GM23338 (cell line): ENCODE measurements at regions not wholly inside any gene's neighbourhood (a gene's known extent, or its start where the extent isn't known, plus 50 kb on each side); places are given as distances from the start of the nearest gene placed in this dataset.

ENCODE experiments used
- ATAC-seq: fragments of 200-7000 bp; cut with Tn5 transposase; 3 replicates; pipeline ENCODE4 v1.9.1; 2020
- DNase-seq: peaks from one replicate; pipeline ENCODE4 v3.0.0-alpha.2; 2015; ENCODE audit warnings: low spot score
- H2AFZ ChIP-seq: fragments of 200-600 bp; sonication (generic); 2 replicates; pipeline ENCODE4 v1.8.0; 2016; ENCODE audit warnings: antibody characterized with exemption, mild to moderate bottlenecking, moderate library complexity
- H3F3A ChIP-seq: fragments of 200-600 bp; sonication (generic); replicated peaks from 2 replicates; pipeline ENCODE4 v1.8.0; 2017; ENCODE audit warnings: antibody characterized with exemption, mixed run types, low read depth
- H3K27ac ChIP-seq: fragments of 200-600 bp; sonication (generic); 2 replicates; pipeline ENCODE4 v1.6.1; 2016; ENCODE audit warnings: low read depth
- H3K27me3 ChIP-seq: fragments of 200-600 bp; sonication (generic); 2 replicates; pipeline ENCODE4 v1.8.0; 2016; ENCODE audit warnings: mild to moderate bottlenecking, mixed run types, moderate library complexity; ENCODE audit not compliant: insufficient read depth
- H3K36me3 ChIP-seq: fragments of 200-600 bp; sonication (generic); 2 replicates; pipeline ENCODE4 v1.8.0; 2016; ENCODE audit warnings: mild to moderate bottlenecking; ENCODE audit not compliant: insufficient read depth
- H3K4me1 ChIP-seq: fragments of 200-600 bp; sonication (generic); 2 replicates; pipeline ENCODE4 v1.8.0; 2016; ENCODE audit warnings: mild to moderate bottlenecking, moderate library complexity; ENCODE audit not compliant: insufficient read depth
- H3K4me2 ChIP-seq: fragments of 200-600 bp; sonication (generic); 2 replicates; pipeline ENCODE4 v1.7.1; 2017; ENCODE audit warnings: mixed run types
- H3K4me3 ChIP-seq: fragments of 200-600 bp; sonication (generic); 2 replicates; pipeline ENCODE4 v1.6.1; 2016; ENCODE audit warnings: mixed run types
- H3K79me2 ChIP-seq: fragments of 200-600 bp; sonication (generic); replicated peaks from 2 replicates; pipeline ENCODE4 v1.8.0; 2017; ENCODE audit warnings: mild to moderate bottlenecking; ENCODE audit not compliant: insufficient read depth
- H3K9me2 ChIP-seq: fragments of 200-600 bp; sonication (generic); 2 replicates; pipeline ENCODE4 v1.8.0; 2017; ENCODE audit not compliant: insufficient read depth
- H4K20me1 ChIP-seq: fragments of 200-600 bp; sonication (generic); replicated peaks from 2 replicates; pipeline ENCODE4 v1.8.0; 2017; ENCODE audit warnings: mild to moderate bottlenecking; ENCODE audit not compliant: insufficient read depth
- H3K27ac Mint-ChIP-seq: 2 replicates; pipeline ENCODE4 v1.8.0; 2020; ENCODE audit warnings: inconsistent platforms, mild to moderate bottlenecking, moderate library complexity, mixed read lengths
- H3K27me3 Mint-ChIP-seq: 3 replicates; pipeline ENCODE4 v1.8.0; 2022; ENCODE audit warnings: low read depth, mild to moderate bottlenecking, moderate library complexity, mixed read lengths, inconsistent platforms; ENCODE audit not compliant: insufficient read depth, poor library complexity
- H3K36me3 Mint-ChIP-seq: 3 replicates; pipeline ENCODE4 v1.8.0; 2021; ENCODE audit warnings: low read depth, mild to moderate bottlenecking, inconsistent platforms, moderate library complexity, mixed read lengths
- H3K4me1 Mint-ChIP-seq: 3 replicates; pipeline ENCODE4 v1.8.0; 2020; ENCODE audit warnings: mild to moderate bottlenecking, inconsistent platforms, mixed read lengths
- H3K4me3 Mint-ChIP-seq: 3 replicates; pipeline ENCODE4 v1.8.0; 2021; ENCODE audit warnings: moderate library complexity, mild to moderate bottlenecking, inconsistent platforms, mixed read lengths
- H3K9me3 Mint-ChIP-seq: 3 replicates; pipeline ENCODE4 v1.8.0; 2020; ENCODE audit warnings: moderate library complexity, mild to moderate bottlenecking, inconsistent platforms, mixed read lengths
- CREB1 ChIP-seq: fragments of 250-450 bp; sonication (Bioruptor Pico); IDR thresholded peaks from 2 replicates; pipeline ENCODE4 v1.5.0; 2020; ENCODE audit warnings: low read depth, mild to moderate bottlenecking, moderate library complexity
- ETS1 ChIP-seq: IDR thresholded peaks from 2 replicates; pipeline ENCODE4 v1.6.1; 2016; ENCODE audit warnings: antibody characterized with exemption
- EZH2 ChIP-seq: fragments of 200-600 bp; sonication (generic); IDR thresholded peaks from one replicate; pipeline ENCODE4 v1.8.0; 2017; ENCODE audit warnings: antibody characterized with exemption, mild to moderate bottlenecking, low read depth; ENCODE audit not compliant: unreplicated experiment
- EZH2phosphoT487 ChIP-seq: fragments of 200-600 bp; sonication (generic); IDR thresholded peaks from one replicate; pipeline ENCODE4 v1.8.1; 2018; ENCODE audit warnings: antibody characterized with exemption; ENCODE audit not compliant: unreplicated experiment
- JUNB ChIP-seq: IDR thresholded peaks from one replicate; pipeline ENCODE4 v1.6.1; 2016; ENCODE audit warnings: antibody characterized with exemption; ENCODE audit not compliant: unreplicated experiment
- NANOG ChIP-seq: IDR thresholded peaks from 2 replicates; pipeline ENCODE4 v1.6.1; 2016; ENCODE audit warnings: antibody characterized with exemption, borderline replicate concordance
- POLR2AphosphoS5 ChIP-seq: IDR thresholded peaks from 2 replicates; pipeline ENCODE4 v1.6.1; 2016; ENCODE audit warnings: antibody characterized with exemption, low read depth
- STAT1 ChIP-seq: IDR thresholded peaks from one replicate; pipeline ENCODE4 v1.6.1; 2016; ENCODE audit warnings: antibody characterized with exemption; ENCODE audit not compliant: unreplicated experiment
- ZNF114 ChIP-seq: fragments of 250-450 bp; sonication (Bioruptor Pico); IDR thresholded peaks from 2 replicates; pipeline ENCODE4 v1.5.0; 2020; ENCODE audit warnings: mild to moderate bottlenecking, moderate library complexity
- ZNF331 ChIP-seq: fragments of 250-450 bp; sonication (Bioruptor Pico); IDR thresholded peaks from 2 replicates; pipeline ENCODE4 v1.5.0; 2020; ENCODE audit warnings: low read depth, mild to moderate bottlenecking, moderate library complexity
- TF ChIP-seq, protein P1 (sequence below): fragments of 250-450 bp; sonication (Bioruptor Pico); IDR thresholded peaks from 2 replicates; pipeline ENCODE4 v1.5.0; 2020; ENCODE audit warnings: mild to moderate bottlenecking, moderate library complexity
- TF ChIP-seq, protein P2 (sequence below): IDR thresholded peaks from one replicate; pipeline ENCODE4 v1.6.1; 2018; ENCODE audit warnings: antibody characterized with exemption; ENCODE audit not compliant: unreplicated experiment
- TF ChIP-seq, protein P3 (sequence below), 2 experiments: fragments of 200-600 bp in 1 of 2; sonication (generic) in 1 of 2; conservative IDR thresholded peaks; 2 replicates each; pipeline versions ENCODE4 v1.5.1 to v1.6.1; 2016 to 2017; ENCODE audit warnings: antibody characterized with exemption in 2 of 2, low read depth in 2 of 2, mild to moderate bottlenecking in 2 of 2, moderate library complexity in 1 of 2

DNA sequence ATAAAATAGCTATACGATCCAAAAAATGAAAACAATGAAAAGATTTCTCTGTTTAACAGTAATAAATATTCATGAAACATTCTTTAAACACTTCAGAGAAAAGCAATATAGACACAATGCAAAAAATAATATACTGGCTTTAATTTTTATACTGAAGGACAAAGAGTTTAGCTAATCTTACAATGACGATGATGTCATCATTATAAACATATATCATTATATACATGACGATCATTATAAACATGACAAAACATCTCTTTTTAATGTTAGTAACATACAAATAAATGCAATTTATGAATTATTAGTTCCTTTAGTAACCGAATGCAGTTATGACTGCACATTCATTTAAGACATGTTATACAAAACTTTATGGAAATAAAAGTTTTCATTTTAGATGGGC lies 1434.6 kb downstream of the PCDH18 start:
- no peaks in the 10 kb centered on the region for H3K4me1 ChIP-seq
- H3K4me3 ChIP-seq: no peak overlapping the region
- H3K27me3 Mint-ChIP-seq: no peaks in the 10 kb centered on the region
- H2AFZ ChIP-seq: no peak overlapping the region
- ATAC-seq (no peak), DNase-seq (no peak)
- H3K27ac Mint-ChIP-seq: no peak overlapping the region
- no peak overlapping the region for H3K27ac ChIP-seq
- no peaks in the 10 kb centered on the region for H3K9me3 Mint-ChIP-seq
- H3K27me3 ChIP-seq: no peaks in the 10 kb centered on the region
- no peak overlapping the region for H3K4me3 Mint-ChIP-seq
- no peak overlapping the region for H3K4me2 ChIP-seq
- H3K4me1 Mint-ChIP-seq: peaks cover 3% of the 10 kb centered on the region; the same call in 2 of the 3 replicates
- no peaks in the 10 kb centered on the region for H3K36me3 ChIP-seq
- peaks cover 4% of the 10 kb centered on the region; the same call in 2 of the 3 replicates for H3K36me3 Mint-ChIP-seq
- no peaks in the 10 kb centered on the region for H4K20me1 ChIP-seq
- H3K9me2 ChIP-seq: no peaks in the 10 kb centered on the region
- no peaks in the 10 kb centered on the region for H3K79me2 ChIP-seq
- no peak for TF ChIP-seq ETS1
- TF ChIP-seq ZNF114 (CRISPR knock-in tag): no peak
- no peak for TF ChIP-seq CREB1 (CRISPR knock-in tag)
- TF ChIP-seq NANOG: no peak
- TF ChIP-seq STAT1: no peak
- no peak for TF ChIP-seq POLR2AphosphoS5
- TF ChIP-seq, protein P1, sequence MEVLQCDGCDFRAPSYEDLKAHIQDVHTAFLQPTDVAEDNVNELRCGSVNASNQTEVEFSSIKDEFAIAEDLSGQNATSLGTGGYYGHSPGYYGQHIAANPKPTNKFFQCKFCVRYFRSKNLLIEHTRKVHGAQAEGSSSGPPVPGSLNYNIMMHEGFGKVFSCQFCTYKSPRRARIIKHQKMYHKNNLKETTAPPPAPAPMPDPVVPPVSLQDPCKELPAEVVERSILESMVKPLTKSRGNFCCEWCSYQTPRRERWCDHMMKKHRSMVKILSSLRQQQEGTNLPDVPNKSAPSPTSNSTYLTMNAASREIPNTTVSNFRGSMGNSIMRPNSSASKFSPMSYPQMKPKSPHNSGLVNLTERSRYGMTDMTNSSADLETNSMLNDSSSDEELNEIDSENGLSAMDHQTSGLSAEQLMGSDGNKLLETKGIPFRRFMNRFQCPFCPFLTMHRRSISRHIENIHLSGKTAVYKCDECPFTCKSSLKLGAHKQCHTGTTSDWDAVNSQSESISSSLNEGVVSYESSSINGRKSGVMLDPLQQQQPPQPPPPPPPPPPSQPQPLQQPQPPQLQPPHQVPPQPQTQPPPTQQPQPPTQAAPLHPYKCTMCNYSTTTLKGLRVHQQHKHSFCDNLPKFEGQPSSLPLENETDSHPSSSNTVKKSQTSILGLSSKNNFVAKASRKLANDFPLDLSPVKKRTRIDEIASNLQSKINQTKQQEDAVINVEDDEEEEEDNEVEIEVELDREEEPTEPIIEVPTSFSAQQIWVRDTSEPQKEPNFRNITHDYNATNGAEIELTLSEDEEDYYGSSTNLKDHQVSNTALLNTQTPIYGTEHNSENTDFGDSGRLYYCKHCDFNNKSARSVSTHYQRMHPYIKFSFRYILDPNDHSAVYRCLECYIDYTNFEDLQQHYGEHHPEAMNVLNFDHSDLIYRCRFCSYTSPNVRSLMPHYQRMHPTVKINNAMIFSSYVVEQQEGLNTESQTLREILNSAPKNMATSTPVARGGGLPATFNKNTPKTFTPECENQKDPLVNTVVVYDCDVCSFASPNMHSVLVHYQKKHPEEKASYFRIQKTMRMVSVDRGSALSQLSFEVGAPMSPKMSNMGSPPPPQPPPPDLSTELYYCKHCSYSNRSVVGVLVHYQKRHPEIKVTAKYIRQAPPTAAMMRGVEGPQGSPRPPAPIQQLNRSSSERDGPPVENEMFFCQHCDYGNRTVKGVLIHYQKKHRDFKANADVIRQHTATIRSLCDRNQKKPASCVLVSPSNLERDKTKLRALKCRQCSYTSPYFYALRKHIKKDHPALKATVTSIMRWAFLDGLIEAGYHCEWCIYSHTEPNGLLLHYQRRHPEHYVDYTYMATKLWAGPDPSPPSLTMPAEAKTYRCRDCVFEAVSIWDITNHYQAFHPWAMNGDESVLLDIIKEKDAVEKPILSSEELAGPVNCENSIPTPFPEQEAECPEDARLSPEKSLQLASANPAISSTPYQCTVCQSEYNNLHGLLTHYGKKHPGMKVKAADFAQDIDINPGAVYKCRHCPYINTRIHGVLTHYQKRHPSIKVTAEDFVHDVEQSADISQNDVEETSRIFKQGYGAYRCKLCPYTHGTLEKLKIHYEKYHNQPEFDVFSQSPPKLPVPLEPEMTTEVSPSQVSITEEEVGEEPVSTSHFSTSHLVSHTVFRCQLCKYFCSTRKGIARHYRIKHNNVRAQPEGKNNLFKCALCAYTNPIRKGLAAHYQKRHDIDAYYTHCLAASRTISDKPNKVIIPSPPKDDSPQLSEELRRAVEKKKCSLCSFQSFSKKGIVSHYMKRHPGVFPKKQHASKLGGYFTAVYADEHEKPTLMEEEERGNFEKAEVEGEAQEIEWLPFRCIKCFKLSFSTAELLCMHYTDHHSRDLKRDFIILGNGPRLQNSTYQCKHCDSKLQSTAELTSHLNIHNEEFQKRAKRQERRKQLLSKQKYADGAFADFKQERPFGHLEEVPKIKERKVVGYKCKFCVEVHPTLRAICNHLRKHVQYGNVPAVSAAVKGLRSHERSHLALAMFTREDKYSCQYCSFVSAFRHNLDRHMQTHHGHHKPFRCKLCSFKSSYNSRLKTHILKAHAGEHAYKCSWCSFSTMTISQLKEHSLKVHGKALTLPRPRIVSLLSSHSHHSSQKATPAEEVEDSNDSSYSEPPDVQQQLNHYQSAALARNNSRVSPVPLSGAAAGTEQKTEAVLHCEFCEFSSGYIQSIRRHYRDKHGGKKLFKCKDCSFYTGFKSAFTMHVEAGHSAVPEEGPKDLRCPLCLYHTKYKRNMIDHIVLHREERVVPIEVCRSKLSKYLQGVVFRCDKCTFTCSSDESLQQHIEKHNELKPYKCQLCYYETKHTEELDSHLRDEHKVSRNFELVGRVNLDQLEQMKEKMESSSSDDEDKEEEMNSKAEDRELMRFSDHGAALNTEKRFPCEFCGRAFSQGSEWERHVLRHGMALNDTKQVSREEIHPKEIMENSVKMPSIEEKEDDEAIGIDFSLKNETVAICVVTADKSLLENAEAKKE: no peak
- no peak for TF ChIP-seq JUNB
- TF ChIP-seq, protein P2, sequence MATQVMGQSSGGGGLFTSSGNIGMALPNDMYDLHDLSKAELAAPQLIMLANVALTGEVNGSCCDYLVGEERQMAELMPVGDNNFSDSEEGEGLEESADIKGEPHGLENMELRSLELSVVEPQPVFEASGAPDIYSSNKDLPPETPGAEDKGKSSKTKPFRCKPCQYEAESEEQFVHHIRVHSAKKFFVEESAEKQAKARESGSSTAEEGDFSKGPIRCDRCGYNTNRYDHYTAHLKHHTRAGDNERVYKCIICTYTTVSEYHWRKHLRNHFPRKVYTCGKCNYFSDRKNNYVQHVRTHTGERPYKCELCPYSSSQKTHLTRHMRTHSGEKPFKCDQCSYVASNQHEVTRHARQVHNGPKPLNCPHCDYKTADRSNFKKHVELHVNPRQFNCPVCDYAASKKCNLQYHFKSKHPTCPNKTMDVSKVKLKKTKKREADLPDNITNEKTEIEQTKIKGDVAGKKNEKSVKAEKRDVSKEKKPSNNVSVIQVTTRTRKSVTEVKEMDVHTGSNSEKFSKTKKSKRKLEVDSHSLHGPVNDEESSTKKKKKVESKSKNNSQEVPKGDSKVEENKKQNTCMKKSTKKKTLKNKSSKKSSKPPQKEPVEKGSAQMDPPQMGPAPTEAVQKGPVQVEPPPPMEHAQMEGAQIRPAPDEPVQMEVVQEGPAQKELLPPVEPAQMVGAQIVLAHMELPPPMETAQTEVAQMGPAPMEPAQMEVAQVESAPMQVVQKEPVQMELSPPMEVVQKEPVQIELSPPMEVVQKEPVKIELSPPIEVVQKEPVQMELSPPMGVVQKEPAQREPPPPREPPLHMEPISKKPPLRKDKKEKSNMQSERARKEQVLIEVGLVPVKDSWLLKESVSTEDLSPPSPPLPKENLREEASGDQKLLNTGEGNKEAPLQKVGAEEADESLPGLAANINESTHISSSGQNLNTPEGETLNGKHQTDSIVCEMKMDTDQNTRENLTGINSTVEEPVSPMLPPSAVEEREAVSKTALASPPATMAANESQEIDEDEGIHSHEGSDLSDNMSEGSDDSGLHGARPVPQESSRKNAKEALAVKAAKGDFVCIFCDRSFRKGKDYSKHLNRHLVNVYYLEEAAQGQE: no peak
- TF ChIP-seq, protein P3, sequence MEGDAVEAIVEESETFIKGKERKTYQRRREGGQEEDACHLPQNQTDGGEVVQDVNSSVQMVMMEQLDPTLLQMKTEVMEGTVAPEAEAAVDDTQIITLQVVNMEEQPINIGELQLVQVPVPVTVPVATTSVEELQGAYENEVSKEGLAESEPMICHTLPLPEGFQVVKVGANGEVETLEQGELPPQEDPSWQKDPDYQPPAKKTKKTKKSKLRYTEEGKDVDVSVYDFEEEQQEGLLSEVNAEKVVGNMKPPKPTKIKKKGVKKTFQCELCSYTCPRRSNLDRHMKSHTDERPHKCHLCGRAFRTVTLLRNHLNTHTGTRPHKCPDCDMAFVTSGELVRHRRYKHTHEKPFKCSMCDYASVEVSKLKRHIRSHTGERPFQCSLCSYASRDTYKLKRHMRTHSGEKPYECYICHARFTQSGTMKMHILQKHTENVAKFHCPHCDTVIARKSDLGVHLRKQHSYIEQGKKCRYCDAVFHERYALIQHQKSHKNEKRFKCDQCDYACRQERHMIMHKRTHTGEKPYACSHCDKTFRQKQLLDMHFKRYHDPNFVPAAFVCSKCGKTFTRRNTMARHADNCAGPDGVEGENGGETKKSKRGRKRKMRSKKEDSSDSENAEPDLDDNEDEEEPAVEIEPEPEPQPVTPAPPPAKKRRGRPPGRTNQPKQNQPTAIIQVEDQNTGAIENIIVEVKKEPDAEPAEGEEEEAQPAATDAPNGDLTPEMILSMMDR (conservative IDR thresholded peaks at IDR 0.05; ENCODE audit: low read depth in 2 of 2): no peak
- TF ChIP-seq EZH2phosphoT487: no peak
- TF ChIP-seq EZH2: no peak
- no peak for TF ChIP-seq ZNF331 (CRISPR knock-in tag)
- no peaks in the 10 kb centered on the region for H3F3A ChIP-seq
